HepG2 (cell line): ENCODE measurements at regions not wholly inside any gene's neighbourhood (a gene's known extent, or its start where the extent isn't known, plus 50 kb on each side); places are given as distances from the start of the nearest gene placed in this dataset.

Experiments
- ATAC-seq: fragments of 200-7000 bp; cut with Tn5 transposase; 3 replicates; pipeline ENCODE4 v1.9.1; 2020; ENCODE audit warnings: mild to moderate bottlenecking, moderate library complexity
- BruUV-seq: library from RNA; stranded (reverse); fragments of 400-500 nt; replicated peaks from 2 replicates; lab custom pipeline; 2021; lab: Mats Ljungman, UMichigan
- CTCF ChIA-PET: fragments of 300-600 bp; formaldehyde crosslinking; extraction: SDS; loops from one replicate; lab custom pipeline; 2021; ENCODE audit warnings: low total read pairs, inconsistent platforms, low intra/inter-chr PET ratio; lab: Yijun Ruan, JAX
- POLR2A ChIA-PET: fragments of 350-600 bp; sonication (Branson Sonifier 250); formaldehyde crosslinking; loops from one replicate; lab custom pipeline; 2020; ENCODE audit warnings: antibody characterized with exemption, inconsistent platforms; lab: Yijun Ruan, JAX
- DNase-seq: peaks from one replicate; pipeline ENCODE4 v3.0.0-alpha.2; 2015; ENCODE audit warnings: low spot score
- FAIRE-seq: peaks from 3 replicates; lab custom pipeline; 2011; peaks lifted over from hg19 to GRCh38; lab: Jason Lieb, UNC
- H2AFZ ChIP-seq: one replicate; pipeline ENCODE4 v1.6.1; 2011; ENCODE audit warnings: low read length, inconsistent platforms
- H3K27ac ChIP-seq: fragments of 300-600 bp; 3 replicates; pipeline ENCODE4 v1.8.0; 2011; ENCODE audit warnings: mixed run types, mild to moderate bottlenecking, mixed read lengths, low read length, inconsistent platforms; ENCODE audit not compliant: insufficient read depth; ENCODE audit errors: extremely low read length
- H3K27me3 ChIP-seq, 2 experiments: fragments of 200-600 bp in 1 of 2; 2 replicates in 1 of 2; 3 replicates in 1 of 2; pipeline versions ENCODE4 v1.6.0 to v1.8.0; 2011; ENCODE audit warnings: low read length in 2 of 2, mild to moderate bottlenecking in 2 of 2, moderate library complexity in 2 of 2, inconsistent platforms in 1 of 2; ENCODE audit not compliant: insufficient read depth in 2 of 2, control insufficient read depth in 1 of 2
- H3K36me3 ChIP-seq, 2 experiments: fragments of 200-600 bp in 1 of 2; replicated peaks in 1 of 2; 2 replicates in 1 of 2; 3 replicates in 1 of 2; pipeline versions ENCODE4 v1.5.1 to v1.8.0; 2011; ENCODE audit warnings: low read length in 2 of 2, inconsistent platforms in 1 of 2; ENCODE audit not compliant: insufficient read depth in 2 of 2, control insufficient read depth in 1 of 2
- H3K4me1 ChIP-seq: 2 replicates; pipeline ENCODE4 v1.5.1; 2012; ENCODE audit warnings: low read length, inconsistent platforms; ENCODE audit not compliant: insufficient read depth
- H3K4me2 ChIP-seq: 2 replicates; pipeline ENCODE4 v1.6.0; 2011; ENCODE audit warnings: low read depth, low read length, inconsistent platforms
- H3K4me3 ChIP-seq, 3 experiments: fragments of 200-600 bp in 1 of 3; sonication (generic), shearing (Covaris generic) in 1 of 3; replicated peaks in 1 of 3; 2 replicates each; pipeline ENCODE4 v1.5.1; 2011 to 2016; ENCODE audit warnings: low read length in 3 of 3, inconsistent platforms in 2 of 3, low read depth in 2 of 3, mild to moderate bottlenecking in 2 of 3, control low read depth in 1 of 3, mixed read lengths in 1 of 3; ENCODE audit not compliant: insufficient read depth in 1 of 3
- H3K79me2 ChIP-seq: one replicate; pipeline ENCODE4 v1.6.1; 2011; ENCODE audit warnings: low read length, inconsistent platforms; ENCODE audit not compliant: insufficient read depth
- H3K9ac ChIP-seq: 2 replicates; pipeline ENCODE4 v1.6.0; 2011; ENCODE audit warnings: mild to moderate bottlenecking, low read depth, low read length, inconsistent platforms; ENCODE audit not compliant: insufficient read depth
- H3K9me3 ChIP-seq: 2 replicates; pipeline ENCODE4 v1.5.1; 2012; ENCODE audit warnings: mild to moderate bottlenecking, low read length
- H4K20me1 ChIP-seq: 2 replicates; pipeline ENCODE4 v1.6.0; 2011; ENCODE audit warnings: inconsistent platforms, mild to moderate bottlenecking, low read length, moderate library complexity; ENCODE audit not compliant: insufficient read depth
- PCBP1 ChIP-seq: fragments of 200-400 bp; formaldehyde crosslinking; IDR thresholded peaks from 2 replicates; pipeline ENCODE4 v1.6.1; 2017; ENCODE audit warnings: mild to moderate bottlenecking, low read depth, low read length, borderline replicate concordance
- PCBP2 ChIP-seq: fragments of 200-400 bp; formaldehyde crosslinking; optimal IDR thresholded peaks from 2 replicates; pipeline ENCODE3; 2018; ENCODE audit warnings: low read length, low read depth; ENCODE audit not compliant: poor library complexity, severe bottlenecking
- ZNF20 ChIP-seq: sonication (generic); formaldehyde crosslinking; IDR thresholded peaks from 2 replicates; pipeline ENCODE4 v1.4.0; 2020; ENCODE audit warnings: mild to moderate bottlenecking, moderate library complexity, missing genetic modification reagents
- ZNF776 ChIP-seq: sonication (generic); formaldehyde crosslinking; IDR thresholded peaks from 2 replicates; pipeline ENCODE4 v1.4.0; 2020; ENCODE audit warnings: mild to moderate bottlenecking, missing genetic modification reagents
- WGBS: methylation state at CpG from one replicate; pipeline ENCODE4 v1.1.6; 2017; ENCODE audit warnings: low lambda C conversion rate; 5-methylcytosine and 5-hydroxymethylcytosine counted together
- in situ Hi-C: cut with HindIII; loops from 2 replicates; pipeline ENCODE4 v1.10.0; 2017; ENCODE audit warnings: low pct_unique_long_range_greater_than_20kb; ENCODE audit not compliant: extremely low pct_ligation_motif_present
- intact Hi-C: fragments of 100-400 bp; cut with micrococcal nuclease; formaldehyde crosslinking; loops from one replicate; pipeline ENCODE4 v1.10.0; 2022; ENCODE audit not compliant: unreplicated experiment
- TF ChIP-seq, protein P1 (sequence below), 2 experiments: sonication (generic) in 1 of 2; formaldehyde crosslinking in 1 of 2; IDR thresholded peaks; 2 replicates each; pipeline versions ENCODE4 v1.4.0 to v1.6.1; 2016 to 2020; ENCODE audit warnings: borderline replicate concordance in 1 of 2, low read depth in 1 of 2, mild to moderate bottlenecking in 1 of 2, missing genetic modification reagents in 1 of 2

GRCh38 chr2:188217264-188217663 lies 74.4 kb upstream of the GULP1 start:
- Histone ChIP-seq H3K4me1 (no peaks in the 10 kb centered on the region), H3K9ac (no peak overlapping the region), H3K79me2 (no peaks in the 10 kb centered on the region), H3K36me3 (no peaks in the 10 kb centered on the region), H3K27me3 (no peaks in the 10 kb centered on the region), H4K20me1 (no peaks in the 10 kb centered on the region), H3K27ac (no peak overlapping the region), H3K4me3 (no peak overlapping the region), H3K4me2 (no peak overlapping the region), H3K9me3 (no peaks in the 10 kb centered on the region), H2AFZ (no peak overlapping the region)
- intact Hi-C loops (no loop called here), in situ Hi-C loops (no loop called here)
- 52% methylated on average over 4 of the region's 4 CpGs for WGBS
- ChIA-PET POLR2A (no interaction called here), CTCF (no interaction called here)
- TF ChIP-seq PCBP1 (0 out of 2 replicates have a peak, but pooled peaks have one; percentile 29), ZNF776 (CRISPR knock-in tag) (no peak), ZNF20 (CRISPR knock-in tag) (no peak), PCBP2 (peak; percentile 78)
- TF ChIP-seq, protein P1, sequence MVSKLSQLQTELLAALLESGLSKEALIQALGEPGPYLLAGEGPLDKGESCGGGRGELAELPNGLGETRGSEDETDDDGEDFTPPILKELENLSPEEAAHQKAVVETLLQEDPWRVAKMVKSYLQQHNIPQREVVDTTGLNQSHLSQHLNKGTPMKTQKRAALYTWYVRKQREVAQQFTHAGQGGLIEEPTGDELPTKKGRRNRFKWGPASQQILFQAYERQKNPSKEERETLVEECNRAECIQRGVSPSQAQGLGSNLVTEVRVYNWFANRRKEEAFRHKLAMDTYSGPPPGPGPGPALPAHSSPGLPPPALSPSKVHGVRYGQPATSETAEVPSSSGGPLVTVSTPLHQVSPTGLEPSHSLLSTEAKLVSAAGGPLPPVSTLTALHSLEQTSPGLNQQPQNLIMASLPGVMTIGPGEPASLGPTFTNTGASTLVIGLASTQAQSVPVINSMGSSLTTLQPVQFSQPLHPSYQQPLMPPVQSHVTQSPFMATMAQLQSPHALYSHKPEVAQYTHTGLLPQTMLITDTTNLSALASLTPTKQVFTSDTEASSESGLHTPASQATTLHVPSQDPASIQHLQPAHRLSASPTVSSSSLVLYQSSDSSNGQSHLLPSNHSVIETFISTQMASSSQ (IDR thresholded peaks at IDR 0.05; ENCODE audit: low read depth), result no peak
- TF ChIP-seq, protein P1 (CRISPR knock-in tag; IDR thresholded peaks at IDR 0.05; ENCODE audit: borderline replicate concordance), result no peak
- no TSS peak for BruUV-seq
- no peak for FAIRE-seq
- DNase-seq, result no peak
- ATAC-seq, result no peak
